Activated B cell treated with CpG ODN at 0.5 μM for 24 hours (primary cell): ENCODE measurements at regions not wholly inside any gene's neighbourhood (a gene's known extent, or its start where the extent isn't known, plus 50 kb on each side); places are given as distances from the start of the nearest gene placed in this dataset.

ENCODE experiments used
- ATAC-seq: fragments of 200-7000 bp; cut with Tn5 transposase; one replicate; pipeline ENCODE4 v1.10.0; 2021; ENCODE audit warnings: low read depth, mild to moderate bottlenecking, moderate library complexity
- CTCF ChIA-PET: fragments of 350-600 bp; sonication (Branson Sonifier 250); formaldehyde crosslinking; loops from one replicate; lab custom pipeline; 2021; ENCODE audit warnings: antibody characterized with exemption; lab: Charles Lee
- POLR2A ChIA-PET: fragments of 350-600 bp; sonication (Branson Sonifier 250); formaldehyde crosslinking; loops from one replicate; lab custom pipeline; 2021; ENCODE audit warnings: antibody characterized with exemption; lab: Charles Lee
- DNase-seq: peaks from one replicate; pipeline ENCODE4 v3.0.0; 2022
- H3K27ac Mint-ChIP-seq: one replicate; pipeline ENCODE4 v1.8.0; 2020; ENCODE audit warnings: mixed read lengths
- H3K27me3 Mint-ChIP-seq: one replicate; pipeline ENCODE4 v1.8.0; 2021; ENCODE audit warnings: mixed read lengths
- H3K36me3 Mint-ChIP-seq: one replicate; pipeline ENCODE4 v1.8.0; 2021; ENCODE audit warnings: low read depth, mixed read lengths
- H3K4me1 Mint-ChIP-seq: one replicate; pipeline ENCODE4 v1.8.0; 2021; ENCODE audit warnings: mixed read lengths
- H3K4me3 Mint-ChIP-seq: one replicate; pipeline ENCODE4 v1.8.0; 2020; ENCODE audit warnings: mild to moderate bottlenecking, mixed read lengths
- H3K9me3 Mint-ChIP-seq: one replicate; pipeline ENCODE4 v1.8.0; 2020; ENCODE audit warnings: mixed read lengths
- intact Hi-C: fragments of 100-400 bp; cut with micrococcal nuclease; formaldehyde crosslinking; loops from one replicate; pipeline ENCODE4 v1.15.1; 2024
- TF ChIP-seq, protein P1 (sequence below): fragments of 200-600 bp; IDR thresholded peaks from one replicate; pipeline ENCODE4 v1.8.0; 2022; ENCODE audit warnings: antibody characterized with exemption, mild to moderate bottlenecking

- no peaks in the 10 kb centered on the region for H3K27me3 Mint-ChIP-seq
- H3K36me3 Mint-ChIP-seq: no peaks in the 10 kb centered on the region
- ATAC-seq (no peak), DNase-seq (no peak)
- H3K4me1 Mint-ChIP-seq: no peaks in the 10 kb centered on the region
- peaks cover 3% of the 10 kb centered on the region for H3K9me3 Mint-ChIP-seq
- POLR2A ChIA-PET: no interaction called here
- intact Hi-C loops: no loop called here
- TF ChIP-seq, protein P1, sequence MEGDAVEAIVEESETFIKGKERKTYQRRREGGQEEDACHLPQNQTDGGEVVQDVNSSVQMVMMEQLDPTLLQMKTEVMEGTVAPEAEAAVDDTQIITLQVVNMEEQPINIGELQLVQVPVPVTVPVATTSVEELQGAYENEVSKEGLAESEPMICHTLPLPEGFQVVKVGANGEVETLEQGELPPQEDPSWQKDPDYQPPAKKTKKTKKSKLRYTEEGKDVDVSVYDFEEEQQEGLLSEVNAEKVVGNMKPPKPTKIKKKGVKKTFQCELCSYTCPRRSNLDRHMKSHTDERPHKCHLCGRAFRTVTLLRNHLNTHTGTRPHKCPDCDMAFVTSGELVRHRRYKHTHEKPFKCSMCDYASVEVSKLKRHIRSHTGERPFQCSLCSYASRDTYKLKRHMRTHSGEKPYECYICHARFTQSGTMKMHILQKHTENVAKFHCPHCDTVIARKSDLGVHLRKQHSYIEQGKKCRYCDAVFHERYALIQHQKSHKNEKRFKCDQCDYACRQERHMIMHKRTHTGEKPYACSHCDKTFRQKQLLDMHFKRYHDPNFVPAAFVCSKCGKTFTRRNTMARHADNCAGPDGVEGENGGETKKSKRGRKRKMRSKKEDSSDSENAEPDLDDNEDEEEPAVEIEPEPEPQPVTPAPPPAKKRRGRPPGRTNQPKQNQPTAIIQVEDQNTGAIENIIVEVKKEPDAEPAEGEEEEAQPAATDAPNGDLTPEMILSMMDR: no peak
- no peak overlapping the region for H3K27ac Mint-ChIP-seq
- no peak overlapping the region for H3K4me3 Mint-ChIP-seq
- CTCF ChIA-PET: no interaction called here
Observed at GRCh38 chr5:128591598-128592455, 53.8 kb upstream of the FBN2 start.

DNA sequence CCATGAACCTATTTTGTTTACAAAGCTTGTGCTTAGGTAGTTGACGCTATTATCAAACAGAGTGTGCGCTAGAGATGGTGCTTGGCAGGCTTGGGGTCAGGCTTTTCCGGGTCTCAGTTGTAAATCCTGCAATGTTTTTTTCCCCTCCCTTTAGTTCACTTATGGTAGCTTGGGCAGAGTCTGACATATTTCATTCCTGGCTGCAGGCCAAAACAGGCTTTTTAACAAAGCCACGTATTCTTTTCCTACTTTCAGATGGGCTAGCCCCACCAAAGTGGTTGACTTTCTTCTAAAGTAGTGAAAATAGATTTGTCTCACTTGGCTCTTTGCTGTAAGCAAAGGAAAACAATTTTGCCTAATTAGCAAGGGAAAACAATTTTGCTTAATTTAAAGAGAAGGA lies 58.0 kb upstream of the FBN2 start:
- H3K4me3 Mint-ChIP-seq: no peak overlapping the region
- POLR2A ChIA-PET: no interaction called here
- DNase-seq: no peak
- H3K27me3 Mint-ChIP-seq: no peaks in the 10 kb centered on the region
- ATAC-seq: no peak
- TF ChIP-seq, protein P1: no peak
- intact Hi-C loops: no loop called here
- H3K9me3 Mint-ChIP-seq: peaks cover 3% of the 10 kb centered on the region
- H3K4me1 Mint-ChIP-seq: no peaks in the 10 kb centered on the region
- CTCF ChIA-PET: no interaction called here
- H3K27ac Mint-ChIP-seq: no peak overlapping the region
- H3K36me3 Mint-ChIP-seq: no peaks in the 10 kb centered on the region

DNA sequence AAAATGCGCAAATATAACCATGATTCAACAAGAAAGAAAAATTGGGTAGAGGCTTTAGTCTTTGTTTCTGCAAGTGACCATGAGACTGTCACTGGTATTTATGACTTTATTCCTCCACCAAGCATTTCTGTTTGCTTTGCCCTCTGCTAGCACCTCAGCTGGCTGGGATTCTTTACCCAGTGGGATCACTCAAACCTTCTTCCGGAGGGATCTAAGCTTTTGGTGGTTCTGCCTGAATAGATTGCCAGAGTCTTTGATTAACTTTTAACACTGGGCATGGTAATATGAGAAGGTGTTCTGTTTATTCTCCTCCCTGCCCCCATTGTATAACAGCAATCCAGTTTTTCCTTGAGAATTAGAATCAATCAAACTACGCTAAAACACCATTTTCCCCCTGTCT lies 59.1 kb upstream of the FBN2 start:
- intact Hi-C loops: no loop called here
- POLR2A ChIA-PET: no interaction called here
- ATAC-seq: no peak

GRCh38 chr5:128613128-128613527 lies 75.1 kb upstream of the FBN2 start:
- H3K27ac Mint-ChIP-seq: no peak overlapping the region
- TF ChIP-seq, protein P1: no peak
- H3K36me3 Mint-ChIP-seq: no peaks in the 10 kb centered on the region
- ATAC-seq (no peak), DNase-seq (no peak)
- POLR2A ChIA-PET: no interaction called here
- no peak overlapping the region for H3K4me3 Mint-ChIP-seq
- no peaks in the 10 kb centered on the region for H3K4me1 Mint-ChIP-seq
- no peaks in the 10 kb centered on the region for H3K9me3 Mint-ChIP-seq
- CTCF ChIA-PET: no interaction called here
- no peaks in the 10 kb centered on the region for H3K27me3 Mint-ChIP-seq
- intact Hi-C loops: no loop called here

More for the DNA sequence above, 59.1 kb upstream of the FBN2 start:
- Mint-ChIP-seq H3K9me3 (peaks cover 3% of the 10 kb centered on the region), H3K27ac (no peak overlapping the region), H3K27me3 (no peaks in the 10 kb centered on the region), H3K4me3 (no peak overlapping the region), H3K4me1 (no peaks in the 10 kb centered on the region), H3K36me3 (no peaks in the 10 kb centered on the region)
- CTCF ChIA-PET: no interaction called here
- DNase-seq: no peak
- TF ChIP-seq, protein P1: no peak

GRCh38 chr5:128613766-128614165 lies 75.7 kb upstream of the FBN2 start:
- no peak for DNase-seq
- no peak overlapping the region for H3K4me3 Mint-ChIP-seq
- POLR2A ChIA-PET: no interaction called here
- CTCF ChIA-PET: no interaction called here
- no peaks in the 10 kb centered on the region for H3K27me3 Mint-ChIP-seq
- no peak overlapping the region for H3K27ac Mint-ChIP-seq
- H3K9me3 Mint-ChIP-seq: no peaks in the 10 kb centered on the region
- intact Hi-C loops: no loop called here
- TF ChIP-seq, protein P1: no peak
- no peaks in the 10 kb centered on the region for H3K36me3 Mint-ChIP-seq
- no peaks in the 10 kb centered on the region for H3K4me1 Mint-ChIP-seq
- ATAC-seq: no peak
